GM12873 (cell line): ENCODE measurements at regions not wholly inside any gene's neighbourhood (a gene's known extent, or its start where the extent isn't known, plus 50 kb on each side); places are given as distances from the start of the nearest gene placed in this dataset.

Experiments
- CTCF ChIP-seq: IDR thresholded peaks from 2 replicates; pipeline ENCODE4 v1.5.1; 2012; ENCODE audit warnings: low read depth, mild to moderate bottlenecking, moderate library complexity, low read length, control low read depth; ENCODE audit not compliant: insufficient read depth; ENCODE audit errors: missing control alignments

GRCh38 chr1:29467989-29468900 is 231.9 kb downstream of the PTPRU start:
- no peak for TF ChIP-seq CTCF

- no peak for TF ChIP-seq CTCF
These were observed 229.9 kb downstream of the PTPRU start for GRCh38 chr1:29466258-29466657.

- no peak for TF ChIP-seq CTCF
These were observed 229.4 kb downstream of the PTPRU start for GRCh38 chr1:29465755-29466154.

GRCh38 chr1:29462096-29462495 is 225.8 kb downstream of the PTPRU start:
- TF ChIP-seq CTCF, result no peak

- no peak for TF ChIP-seq CTCF
These were observed 224.9 kb downstream of the PTPRU start for GRCh38 chr1:29461115-29461739.

GRCh38 chr1:29460694-29461093 is 224.4 kb downstream of the PTPRU start:
- TF ChIP-seq CTCF, result no peak

- no peak for TF ChIP-seq CTCF
These were observed 223.8 kb downstream of the PTPRU start for GRCh38 chr1:29460041-29460610.
